T-helper 1 cell treated with Interleukin-12 subunit alpha and Interleukin-12 subunit beta and Interleukin-4 antibody, amounts not matched to agents 30 ng/mL and 1 ng/mL, for 36 hours (primary cell): ENCODE measurements at regions not wholly inside any gene's neighbourhood (a gene's known extent, or its start where the extent isn't known, plus 50 kb on each side); places are given as distances from the start of the nearest gene placed in this dataset.

ENCODE experiments used
- intact Hi-C: fragments of 100-400 bp; cut with micrococcal nuclease; formaldehyde crosslinking; loops from one replicate; pipeline ENCODE4 v1.15.1; 2024

DNA sequence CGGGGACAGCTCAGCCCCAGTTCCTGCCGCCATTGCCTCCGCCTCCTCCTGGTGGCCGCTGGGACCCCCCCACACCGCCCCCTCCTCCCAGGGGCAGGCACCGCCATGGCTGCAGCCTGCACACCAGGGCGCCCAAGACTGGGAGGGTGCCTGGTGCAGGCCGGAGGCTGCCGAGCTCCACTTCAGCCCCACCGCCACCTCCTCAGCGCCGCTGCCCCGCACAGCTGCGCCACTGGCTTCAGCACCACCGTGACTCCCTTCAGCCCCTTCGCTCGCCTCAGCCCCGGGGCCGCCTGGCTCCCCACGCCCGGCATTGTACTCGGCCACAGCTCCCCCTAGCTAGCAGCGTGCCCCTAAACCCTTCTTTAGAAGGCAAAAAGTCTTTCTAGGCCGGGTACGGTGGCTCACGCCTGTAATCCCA lies 131.1 kb downstream of the CRYBB2 start:
- intact Hi-C loops = no loop called here

- intact Hi-C loops = no loop called here
Observed at GRCh38 chr22:25351631-25352293, 132.3 kb downstream of the CRYBB2 start.

- intact Hi-C loops = no loop called here
Observed at GRCh38 chr22:25352294-25352680, 132.8 kb downstream of the CRYBB2 start.

GRCh38 chr22:25353516-25354445 lies 134.3 kb downstream of the CRYBB2 start:
- intact Hi-C loops = no loop called here

DNA sequence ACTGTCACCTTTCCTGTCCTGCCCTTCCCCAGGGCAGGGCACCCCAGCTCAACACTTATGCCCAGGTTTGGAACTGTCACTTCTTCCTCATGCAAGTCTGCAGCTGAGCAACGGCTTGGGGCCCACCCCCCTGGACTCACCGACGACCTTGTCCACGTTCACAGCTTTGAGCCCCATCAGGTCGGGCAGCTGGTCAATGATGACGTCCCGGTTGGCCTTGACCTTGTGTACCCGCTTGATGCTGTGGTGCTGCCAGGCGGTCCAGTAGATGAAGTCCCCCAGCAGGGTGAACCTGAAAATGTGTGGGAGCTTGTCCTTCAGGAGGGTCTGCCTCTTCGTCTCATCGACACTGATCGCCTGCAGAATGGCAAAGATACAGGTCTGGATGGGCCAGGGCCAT lies 135.0 kb downstream of the CRYBB2 start:
- intact Hi-C loops = no loop called here

GRCh38 chr22:25357132-25357455 lies 137.7 kb downstream of the CRYBB2 start:
- intact Hi-C loops = no loop called here

GRCh38 chr22:25357606-25358420 lies 138.4 kb downstream of the CRYBB2 start:
- intact Hi-C loops = no loop called here

DNA sequence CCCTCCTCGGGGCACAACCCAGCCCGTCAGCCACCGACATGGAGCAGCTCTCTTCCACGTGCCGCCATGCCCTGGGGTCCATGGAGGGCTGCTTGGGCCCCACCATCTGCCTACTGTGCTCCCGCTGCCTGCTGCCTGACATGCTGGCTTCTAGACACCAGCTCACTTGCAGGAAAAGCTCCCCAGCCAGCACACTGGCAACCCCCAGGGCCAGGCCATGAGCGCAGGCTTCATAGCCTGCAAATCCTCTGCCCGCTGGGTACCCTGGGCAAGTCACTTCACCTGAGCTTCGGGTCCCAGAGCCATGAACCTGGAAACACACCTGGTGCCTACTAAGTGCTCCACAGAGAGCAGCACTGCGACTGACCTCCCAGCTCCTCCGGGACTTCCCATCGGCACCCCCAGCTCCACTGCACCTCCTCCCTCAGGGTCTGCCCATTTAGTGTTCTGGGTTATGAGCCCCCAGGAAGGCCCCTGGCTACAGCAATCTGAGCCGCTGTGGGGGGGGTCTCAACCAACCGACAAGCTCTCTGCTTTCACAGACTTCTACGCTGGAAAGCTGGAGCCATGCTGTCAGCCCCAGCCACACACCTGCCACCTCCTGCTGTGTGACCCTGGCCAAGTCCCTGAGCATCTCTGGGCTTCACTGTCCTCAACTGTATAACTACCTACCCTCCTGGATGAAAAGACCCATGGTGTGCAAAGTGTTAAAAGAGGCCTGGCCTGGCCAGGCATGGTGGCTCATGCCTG lies 139.2 kb downstream of the CRYBB2 start:
- intact Hi-C loops = no loop called here

DNA sequence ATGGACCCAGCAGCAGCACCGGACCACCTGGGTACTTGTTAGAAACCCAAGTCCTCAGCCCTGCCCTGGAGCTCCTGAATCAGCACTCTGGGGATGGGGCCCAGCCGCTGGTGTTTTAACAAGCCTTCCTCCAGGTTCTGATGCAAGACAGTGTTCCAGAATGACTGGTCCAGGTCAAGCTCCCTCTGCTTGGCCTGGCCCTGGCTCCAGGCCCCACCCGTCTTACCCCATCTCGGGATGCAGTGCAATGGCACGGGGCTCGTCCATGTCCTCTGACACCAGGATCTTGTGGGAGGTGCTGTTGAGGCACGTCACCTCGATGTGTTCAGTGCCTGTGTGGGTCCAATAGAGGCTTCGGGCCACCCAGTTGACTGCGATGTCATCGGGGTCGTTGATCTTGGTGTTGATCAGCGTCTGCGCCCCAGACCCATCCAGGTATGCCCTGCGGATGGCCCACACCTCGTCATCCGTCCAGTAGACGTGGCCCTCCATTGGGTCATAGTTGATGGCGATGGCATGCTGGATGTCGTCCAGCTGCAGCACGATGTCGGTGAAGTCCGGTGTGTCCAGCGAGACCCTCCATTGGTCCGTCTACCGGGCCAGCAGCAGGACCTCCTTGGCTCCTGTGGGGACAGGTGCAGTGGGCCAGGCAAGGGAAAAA lies 140.3 kb downstream of the CRYBB2 start:
- intact Hi-C loops = no loop called here

DNA sequence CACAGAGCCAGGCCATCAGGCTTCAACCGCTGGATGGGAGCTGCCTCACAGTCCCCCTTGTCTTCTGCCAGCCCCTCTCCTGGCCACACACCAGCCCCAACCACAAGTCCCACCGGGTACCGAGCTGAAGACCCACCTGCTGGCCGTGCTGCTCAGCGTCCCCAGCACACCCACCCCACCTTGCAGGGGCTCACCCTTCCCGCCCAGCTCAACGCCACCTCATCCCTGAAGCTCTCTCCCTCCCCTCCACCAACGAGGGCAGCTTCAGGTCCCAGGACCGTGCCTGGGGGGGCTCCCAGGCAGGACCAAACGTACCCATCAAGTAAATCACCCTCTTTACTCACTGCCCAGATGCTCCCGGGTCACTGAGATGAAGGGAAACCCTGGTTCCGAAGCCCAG lies 141.0 kb downstream of the CRYBB2 start:
- intact Hi-C loops = no loop called here

GRCh38 chr22:25360891-25361645 lies 141.6 kb downstream of the CRYBB2 start:
- intact Hi-C loops = no loop called here

DNA sequence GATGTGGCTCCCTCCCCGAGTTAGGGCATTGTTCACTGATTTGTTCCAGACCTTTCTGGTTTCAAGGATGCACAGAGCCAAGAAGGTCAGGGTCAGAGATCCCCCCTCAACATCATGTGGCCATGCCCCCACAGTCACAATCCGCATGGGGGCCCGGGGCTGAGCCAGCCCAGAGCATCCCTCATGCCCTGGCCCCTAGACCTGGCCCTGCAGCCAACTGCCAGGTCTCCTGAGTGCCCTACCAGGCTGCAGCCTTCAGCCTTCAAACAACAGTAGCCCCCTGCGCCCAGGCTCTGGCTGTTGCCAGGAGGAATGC lies 142.4 kb downstream of the CRYBB2 start:
- intact Hi-C loops = loop anchor here (1.0 to 2.0 kb wide), 2 partner anchors 43 to 87 kb away; no protein-coding TSS in a partner anchor

DNA sequence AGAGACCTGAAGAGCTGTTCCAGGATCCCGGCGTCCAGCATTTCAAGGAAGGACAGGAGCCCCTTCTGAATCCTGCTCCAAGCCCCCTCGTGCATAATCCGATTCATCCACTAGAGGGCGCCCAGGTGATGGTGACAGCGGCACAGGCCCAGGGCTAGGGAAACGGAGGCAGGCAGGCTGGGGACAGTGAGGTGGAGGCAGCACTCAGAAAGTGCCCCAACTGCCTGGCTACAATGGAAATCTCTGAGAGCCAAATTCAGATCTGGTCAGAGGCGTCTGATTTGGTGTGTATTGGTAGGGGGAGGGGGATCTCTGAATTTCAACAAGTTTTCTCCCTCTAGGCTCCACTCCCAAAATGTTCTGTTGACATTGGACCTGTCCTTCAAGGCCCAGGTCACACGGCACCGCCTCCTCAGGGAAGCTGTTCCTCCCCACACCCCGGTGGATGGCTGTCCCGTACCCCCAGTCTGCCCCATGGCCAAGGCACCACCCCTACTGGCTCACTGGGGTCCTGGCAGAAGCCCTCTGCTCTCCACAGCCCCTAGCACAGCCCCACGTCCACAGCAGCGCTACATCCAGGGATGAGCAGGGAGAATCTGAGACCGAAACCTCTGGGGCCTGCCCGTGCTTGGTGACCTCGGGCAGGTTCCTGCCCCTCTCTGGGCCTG lies 142.9 kb downstream of the CRYBB2 start:
- intact Hi-C loops = loop anchor here (1.0 to 2.0 kb wide), 2 partner anchors 43 to 86 kb away; no protein-coding TSS in a partner anchor

GRCh38 chr22:25362883-25363240 lies 143.4 kb downstream of the CRYBB2 start:
- intact Hi-C loops = loop anchor here (1.0 to 2.0 kb wide), 2 partner anchors 42 to 86 kb away; no protein-coding TSS in a partner anchor

- intact Hi-C loops = loop anchor here (2.0 kb wide), 1 partner anchor 85 kb away; no protein-coding TSS in a partner anchor
Observed at GRCh38 chr22:25363474-25363873, 144.0 kb downstream of the CRYBB2 start.

- intact Hi-C loops = no loop called here
Observed at GRCh38 chr22:25364281-25364680, 144.8 kb downstream of the CRYBB2 start.

GRCh38 chr22:25364736-25365241 lies 145.3 kb downstream of the CRYBB2 start:
- intact Hi-C loops = no loop called here

- intact Hi-C loops = no loop called here
Observed at GRCh38 chr22:25365491-25366261, 146.2 kb downstream of the CRYBB2 start.
